OCI-LY3 (cell line): ENCODE measurements at regions not wholly inside any gene's neighbourhood (a gene's known extent, or its start where the extent isn't known, plus 50 kb on each side); places are given as distances from the start of the nearest gene placed in this dataset.

ENCODE experiments used
- H2AFZ ChIP-seq: fragments of 200-600, 300-600 bp; shearing (Covaris generic); 2 replicates; pipeline ENCODE4 v1.6.0; 2014; ENCODE audit warnings: antibody characterized with exemption, low read depth, low read length
- H3K27ac ChIP-seq: fragments of 200-600, 300-600 bp; sonication (generic); 2 replicates; pipeline ENCODE4 v1.5.1; 2014; ENCODE audit warnings: mild to moderate bottlenecking, low read length, moderate library complexity, mixed read lengths
- H3K27me3 ChIP-seq: fragments of 200-600, 300-600 bp; sonication (generic); 2 replicates; pipeline ENCODE4 v1.6.1; 2014; ENCODE audit warnings: low read depth, low read length, mixed read lengths
- H3K36me3 ChIP-seq: fragments of 200-600, 300-600 bp; sonication (generic); replicated peaks from 2 replicates; pipeline ENCODE3; 2014; ENCODE audit warnings: low read depth, low read length, mixed read lengths
- H3K4me1 ChIP-seq: fragments of 300-600, 200-600 bp; sonication (generic); 2 replicates; pipeline ENCODE4 v1.6.1; 2014; ENCODE audit warnings: low read length, mixed read lengths
- H3K4me2 ChIP-seq: fragments of 200-600, 300-600 bp; sonication (generic); 2 replicates; pipeline ENCODE4 v1.6.1; 2014; ENCODE audit warnings: low read length, mixed read lengths
- H3K4me3 ChIP-seq: fragments of 300-600, 200-600 bp; sonication (generic); 2 replicates; pipeline ENCODE4 v1.5.1; 2014; ENCODE audit warnings: antibody characterized with exemption, mild to moderate bottlenecking, low read length, moderate library complexity
- H3K79me2 ChIP-seq: fragments of 300-600, 200-600 bp; shearing (Covaris generic); 2 replicates; pipeline ENCODE4 v1.6.1; 2014; ENCODE audit warnings: mild to moderate bottlenecking, low read length, mixed read lengths
- H3K9ac ChIP-seq: fragments of 300-600, 200-600 bp; shearing (Covaris generic); 2 replicates; pipeline ENCODE4 v1.6.0; 2014; ENCODE audit warnings: mild to moderate bottlenecking, low read length, moderate library complexity
- H3K9me3 ChIP-seq: fragments of 200-600, 300-600 bp; shearing (Covaris generic); 2 replicates; pipeline ENCODE4 v1.6.1; 2014; ENCODE audit warnings: low read length, mixed read lengths; ENCODE audit not compliant: insufficient read depth
- H4K20me1 ChIP-seq: fragments of 200-600, 300-600 bp; sonication (generic); 2 replicates; pipeline ENCODE4 v1.6.1; 2016; ENCODE audit warnings: low read length, mixed read lengths; ENCODE audit not compliant: insufficient read depth
- EZH2phosphoT487 ChIP-seq: fragments of 200-600 bp; shearing (Covaris generic); IDR thresholded peaks from 2 replicates; pipeline ENCODE4 v1.6.1; 2018; ENCODE audit warnings: antibody characterized with exemption, mixed run types, low read depth
- TF ChIP-seq, protein P1 (sequence below): fragments of 200-600, 300-600 bp; sonication (generic); IDR thresholded peaks from 2 replicates; pipeline ENCODE4 v1.5.1; 2014; ENCODE audit warnings: antibody characterized with exemption, low read length, low read depth

DNA sequence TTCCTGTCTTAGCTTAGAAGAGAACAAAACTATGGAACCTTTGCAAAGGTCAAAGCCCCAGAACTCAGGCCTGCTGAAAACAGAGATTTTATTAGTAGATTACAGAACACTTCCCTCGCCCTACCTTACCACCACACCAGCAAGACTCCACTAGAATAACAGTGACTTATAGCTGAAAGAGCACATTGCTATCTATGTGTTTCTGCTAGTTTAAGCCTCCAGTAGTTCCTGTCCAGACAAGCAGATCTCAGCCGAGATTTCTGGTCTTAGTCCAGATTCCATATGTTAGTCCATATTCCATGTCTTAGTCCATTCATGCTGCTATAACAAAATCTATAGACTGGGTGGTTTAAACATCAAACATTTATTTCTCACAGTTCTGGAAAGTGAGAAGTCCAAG, 412.3 kb upstream of the ID4 start:
- Histone ChIP-seq H3K79me2 (no peaks in the 10 kb centered on the region), H3K4me3 (no peak overlapping the region), H3K36me3 (no peaks in the 10 kb centered on the region), H3K4me1 (no peaks in the 10 kb centered on the region), H3K4me2 (no peak overlapping the region), H3K9ac (no peak overlapping the region), H3K9me3 (no peaks in the 10 kb centered on the region), H4K20me1 (no peaks in the 10 kb centered on the region), H2AFZ (no peak overlapping the region), H3K27me3 (no peaks in the 10 kb centered on the region), H3K27ac (no peak overlapping the region)
- TF ChIP-seq, protein P1, sequence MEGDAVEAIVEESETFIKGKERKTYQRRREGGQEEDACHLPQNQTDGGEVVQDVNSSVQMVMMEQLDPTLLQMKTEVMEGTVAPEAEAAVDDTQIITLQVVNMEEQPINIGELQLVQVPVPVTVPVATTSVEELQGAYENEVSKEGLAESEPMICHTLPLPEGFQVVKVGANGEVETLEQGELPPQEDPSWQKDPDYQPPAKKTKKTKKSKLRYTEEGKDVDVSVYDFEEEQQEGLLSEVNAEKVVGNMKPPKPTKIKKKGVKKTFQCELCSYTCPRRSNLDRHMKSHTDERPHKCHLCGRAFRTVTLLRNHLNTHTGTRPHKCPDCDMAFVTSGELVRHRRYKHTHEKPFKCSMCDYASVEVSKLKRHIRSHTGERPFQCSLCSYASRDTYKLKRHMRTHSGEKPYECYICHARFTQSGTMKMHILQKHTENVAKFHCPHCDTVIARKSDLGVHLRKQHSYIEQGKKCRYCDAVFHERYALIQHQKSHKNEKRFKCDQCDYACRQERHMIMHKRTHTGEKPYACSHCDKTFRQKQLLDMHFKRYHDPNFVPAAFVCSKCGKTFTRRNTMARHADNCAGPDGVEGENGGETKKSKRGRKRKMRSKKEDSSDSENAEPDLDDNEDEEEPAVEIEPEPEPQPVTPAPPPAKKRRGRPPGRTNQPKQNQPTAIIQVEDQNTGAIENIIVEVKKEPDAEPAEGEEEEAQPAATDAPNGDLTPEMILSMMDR = no peak
- no peak for TF ChIP-seq EZH2phosphoT487

DNA sequence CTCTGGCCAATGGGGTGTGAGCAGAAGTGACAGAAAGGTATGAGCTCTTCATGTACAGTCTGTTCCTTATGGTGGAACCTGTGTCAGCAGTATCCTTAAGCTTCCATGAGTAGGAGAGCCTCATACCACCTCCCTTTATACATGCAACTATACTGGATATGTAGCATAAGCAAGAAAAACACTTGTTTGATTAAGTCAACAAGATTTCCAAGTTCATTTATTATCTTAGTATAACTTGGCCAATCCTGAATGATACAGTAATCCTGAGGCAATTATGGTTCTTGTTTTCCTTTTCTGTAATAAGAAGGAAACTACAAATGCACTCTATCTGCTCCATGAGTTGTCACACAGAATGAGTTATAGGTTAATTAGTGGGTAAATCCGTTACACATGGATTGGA, 409.6 kb upstream of the ID4 start:
- H3K4me2 ChIP-seq = no peak overlapping the region
- no peak for TF ChIP-seq EZH2phosphoT487
- TF ChIP-seq, protein P1 = no peak
- H3K79me2 ChIP-seq = no peaks in the 10 kb centered on the region
- 0 out of 2 replicates have a peak, but pooled peaks cover 6% of the 10 kb centered on the region for H3K4me1 ChIP-seq
- H4K20me1 ChIP-seq = no peaks in the 10 kb centered on the region
- no peaks in the 10 kb centered on the region for H3K9me3 ChIP-seq
- H3K27me3 ChIP-seq = no peaks in the 10 kb centered on the region
- H3K4me3 ChIP-seq = no peak overlapping the region
- no peak overlapping the region for H3K9ac ChIP-seq
- no peaks in the 10 kb centered on the region for H3K36me3 ChIP-seq
- no peak overlapping the region for H2AFZ ChIP-seq
- H3K27ac ChIP-seq = no peak overlapping the region

- Histone ChIP-seq H3K4me1 (0 out of 2 replicates have a peak, but pooled peaks cover 6% of the 10 kb centered on the region), H3K9ac (no peak overlapping the region), H3K36me3 (no peaks in the 10 kb centered on the region), H2AFZ (no peak overlapping the region), H3K4me3 (no peak overlapping the region), H3K79me2 (no peaks in the 10 kb centered on the region), H3K4me2 (no peak overlapping the region), H3K27ac (no peak overlapping the region), H4K20me1 (no peaks in the 10 kb centered on the region), H3K9me3 (no peaks in the 10 kb centered on the region), H3K27me3 (no peaks in the 10 kb centered on the region)
- TF ChIP-seq EZH2phosphoT487 = no peak
- TF ChIP-seq, protein P1 = no peak
Observed at GRCh38 chr6:19432966-19433498, 404.1 kb upstream of the ID4 start.

GRCh38 chr6:19434065-19434464, 403.1 kb upstream of the ID4 start:
- H4K20me1 ChIP-seq = no peaks in the 10 kb centered on the region
- H3K4me1 ChIP-seq = 0 out of 2 replicates have a peak, but pooled peaks cover 6% of the 10 kb centered on the region
- H2AFZ ChIP-seq = no peak overlapping the region
- H3K4me3 ChIP-seq = no peak overlapping the region
- H3K36me3 ChIP-seq = no peaks in the 10 kb centered on the region
- no peak overlapping the region for H3K4me2 ChIP-seq
- no peak overlapping the region for H3K9ac ChIP-seq
- H3K79me2 ChIP-seq = no peaks in the 10 kb centered on the region
- no peaks in the 10 kb centered on the region for H3K9me3 ChIP-seq
- H3K27ac ChIP-seq = no peak overlapping the region
- TF ChIP-seq, protein P1 = no peak
- TF ChIP-seq EZH2phosphoT487 = no peak
- no peaks in the 10 kb centered on the region for H3K27me3 ChIP-seq
